T-helper 17 cell (primary cell): ENCODE measurements at regions not wholly inside any gene's neighbourhood (a gene's known extent, or its start where the extent isn't known, plus 50 kb on each side); places are given as distances from the start of the nearest gene placed in this dataset.

ENCODE experiments used
- ATAC-seq: fragments of 150-1000 bp; cut with Tn5 transposase; 2 replicates; pipeline ENCODE4 v1.10.0; 2021; ENCODE audit warnings: mild to moderate bottlenecking, moderate library complexity
- DNase-seq, 3 donors: peaks; one replicate each; pipeline versions ENCODE4 v3.0.0 to v3.0.0-alpha.2; 2020 to 2021
- H3K9me3 ChIP-seq: one replicate; pipeline ENCODE4 v1.7.0; 2013; ENCODE audit warnings: low read length, mild to moderate bottlenecking; ENCODE audit not compliant: control insufficient read depth, poor library complexity, severe bottlenecking
- H3K27ac Mint-ChIP-seq: one replicate; pipeline ENCODE4 v1.8.0; 2022; ENCODE audit warnings: mild to moderate bottlenecking, moderate library complexity, mixed read lengths
- H3K27me3 Mint-ChIP-seq: one replicate; pipeline ENCODE4 v1.8.0; 2022; ENCODE audit warnings: mixed read lengths
- H3K36me3 Mint-ChIP-seq: one replicate; pipeline ENCODE4 v1.8.0; 2022; ENCODE audit warnings: low read depth, mixed read lengths
- H3K4me1 Mint-ChIP-seq: one replicate; pipeline ENCODE4 v1.8.0; 2022; ENCODE audit warnings: mild to moderate bottlenecking, mixed read lengths
- H3K4me3 Mint-ChIP-seq: one replicate; pipeline ENCODE4 v1.8.0; 2022; ENCODE audit warnings: mild to moderate bottlenecking, moderate library complexity, mixed read lengths

GRCh38 chr9:108088916-108089315, 599.3 kb upstream of the KLF4 start:
- H3K9me3 ChIP-seq = no peaks in the 10 kb centered on the region
- Mint-ChIP-seq H3K27me3 (no peaks in the 10 kb centered on the region), H3K4me1 (no peaks in the 10 kb centered on the region), H3K27ac (no peak overlapping the region), H3K36me3 (no peaks in the 10 kb centered on the region), H3K4me3 (no peak overlapping the region)
- no peak for DNase-seq
- no peak for ATAC-seq

GRCh38 chr9:108087781-108088180, 598.2 kb upstream of the KLF4 start:
- no peaks in the 10 kb centered on the region for H3K36me3 Mint-ChIP-seq
- DNase-seq = no peak
- H3K27me3 Mint-ChIP-seq = no peaks in the 10 kb centered on the region
- H3K27ac Mint-ChIP-seq = no peak overlapping the region
- no peak overlapping the region for H3K4me3 Mint-ChIP-seq
- ATAC-seq = no peak
- H3K9me3 ChIP-seq = no peaks in the 10 kb centered on the region
- H3K4me1 Mint-ChIP-seq = no peaks in the 10 kb centered on the region

- ATAC-seq = no peak
- Mint-ChIP-seq H3K4me3 (no peak overlapping the region), H3K27ac (no peak overlapping the region), H3K36me3 (no peaks in the 10 kb centered on the region), H3K4me1 (no peaks in the 10 kb centered on the region), H3K27me3 (no peaks in the 10 kb centered on the region)
- DNase-seq = no peak
- H3K9me3 ChIP-seq = no peaks in the 10 kb centered on the region
Observed at GRCh38 chr9:108086624-108087023, 597.1 kb upstream of the KLF4 start.

GRCh38 chr9:108085294-108085693, 595.7 kb upstream of the KLF4 start:
- no peaks in the 10 kb centered on the region for H3K36me3 Mint-ChIP-seq
- H3K4me1 Mint-ChIP-seq = no peaks in the 10 kb centered on the region
- no peak for DNase-seq
- no peaks in the 10 kb centered on the region for H3K27me3 Mint-ChIP-seq
- no peak overlapping the region for H3K27ac Mint-ChIP-seq
- no peak overlapping the region for H3K4me3 Mint-ChIP-seq
- no peak for ATAC-seq
- H3K9me3 ChIP-seq = no peaks in the 10 kb centered on the region

GRCh38 chr9:108083796-108084352, 594.3 kb upstream of the KLF4 start:
- ATAC-seq (no peak), DNase-seq (no peak)
- Mint-ChIP-seq H3K4me1 (no peaks in the 10 kb centered on the region), H3K27me3 (no peaks in the 10 kb centered on the region), H3K4me3 (no peak overlapping the region), H3K36me3 (no peaks in the 10 kb centered on the region), H3K27ac (no peak overlapping the region)
- H3K9me3 ChIP-seq = no peaks in the 10 kb centered on the region

- H3K27ac Mint-ChIP-seq = no peak overlapping the region
- DNase-seq (no peak), ATAC-seq (no peak)
- no peak overlapping the region for H3K4me3 Mint-ChIP-seq
- H3K36me3 Mint-ChIP-seq = no peaks in the 10 kb centered on the region
- no peaks in the 10 kb centered on the region for H3K27me3 Mint-ChIP-seq
- no peaks in the 10 kb centered on the region for H3K4me1 Mint-ChIP-seq
- H3K9me3 ChIP-seq = no peaks in the 10 kb centered on the region
Observed at GRCh38 chr9:108083160-108083750, 593.7 kb upstream of the KLF4 start.

GRCh38 chr9:108081112-108081511, 591.5 kb upstream of the KLF4 start:
- ATAC-seq (no peak), DNase-seq (no peak)
- Mint-ChIP-seq H3K4me1 (no peaks in the 10 kb centered on the region), H3K4me3 (no peak overlapping the region), H3K27ac (no peak overlapping the region), H3K36me3 (no peaks in the 10 kb centered on the region), H3K27me3 (no peaks in the 10 kb centered on the region)
- H3K9me3 ChIP-seq = no peaks in the 10 kb centered on the region

- Mint-ChIP-seq H3K4me3 (no peak overlapping the region), H3K27ac (no peak overlapping the region), H3K4me1 (no peaks in the 10 kb centered on the region), H3K36me3 (no peaks in the 10 kb centered on the region), H3K27me3 (no peaks in the 10 kb centered on the region)
- no peak for ATAC-seq
- no peak for DNase-seq
- no peaks in the 10 kb centered on the region for H3K9me3 ChIP-seq
Observed at GRCh38 chr9:108080285-108080684, 590.7 kb upstream of the KLF4 start.

- no peak for ATAC-seq
- DNase-seq = no peak
- H3K9me3 ChIP-seq = no peaks in the 10 kb centered on the region
- Mint-ChIP-seq H3K27ac (no peak overlapping the region), H3K4me1 (no peaks in the 10 kb centered on the region), H3K27me3 (no peaks in the 10 kb centered on the region), H3K36me3 (no peaks in the 10 kb centered on the region), H3K4me3 (no peak overlapping the region)
Observed at GRCh38 chr9:108078811-108079210, 589.2 kb upstream of the KLF4 start.

GRCh38 chr9:108078375-108078774, 588.8 kb upstream of the KLF4 start:
- H3K27ac Mint-ChIP-seq = no peak overlapping the region
- no peaks in the 10 kb centered on the region for H3K4me1 Mint-ChIP-seq
- DNase-seq (no peak), ATAC-seq (no peak)
- no peak overlapping the region for H3K4me3 Mint-ChIP-seq
- no peaks in the 10 kb centered on the region for H3K9me3 ChIP-seq
- no peaks in the 10 kb centered on the region for H3K27me3 Mint-ChIP-seq
- no peaks in the 10 kb centered on the region for H3K36me3 Mint-ChIP-seq

- no peak for DNase-seq
- Mint-ChIP-seq H3K27ac (no peak overlapping the region), H3K4me1 (no peaks in the 10 kb centered on the region), H3K36me3 (no peaks in the 10 kb centered on the region), H3K4me3 (no peak overlapping the region), H3K27me3 (no peaks in the 10 kb centered on the region)
- ATAC-seq = no peak
- H3K9me3 ChIP-seq = no peaks in the 10 kb centered on the region
Observed at GRCh38 chr9:108077556-108077955, 588.0 kb upstream of the KLF4 start.

- Mint-ChIP-seq H3K27me3 (no peaks in the 10 kb centered on the region), H3K4me1 (no peaks in the 10 kb centered on the region), H3K36me3 (no peaks in the 10 kb centered on the region), H3K4me3 (no peak overlapping the region), H3K27ac (no peak overlapping the region)
- no peaks in the 10 kb centered on the region for H3K9me3 ChIP-seq
- ATAC-seq = no peak
- DNase-seq = no peak
Observed at GRCh38 chr9:108074900-108075299, 585.3 kb upstream of the KLF4 start.

- H3K9me3 ChIP-seq = no peaks in the 10 kb centered on the region
- H3K4me3 Mint-ChIP-seq = no peak overlapping the region
- no peak overlapping the region for H3K27ac Mint-ChIP-seq
- ATAC-seq (no peak), DNase-seq (no peak)
- no peaks in the 10 kb centered on the region for H3K36me3 Mint-ChIP-seq
- H3K4me1 Mint-ChIP-seq = no peaks in the 10 kb centered on the region
- no peaks in the 10 kb centered on the region for H3K27me3 Mint-ChIP-seq
Observed at GRCh38 chr9:108073823-108074222, 584.3 kb upstream of the KLF4 start.

- Mint-ChIP-seq H3K4me3 (no peak overlapping the region), H3K27me3 (no peaks in the 10 kb centered on the region), H3K4me1 (no peaks in the 10 kb centered on the region), H3K27ac (no peak overlapping the region), H3K36me3 (no peaks in the 10 kb centered on the region)
- H3K9me3 ChIP-seq = no peaks in the 10 kb centered on the region
- ATAC-seq (no peak), DNase-seq (no peak)
Observed at GRCh38 chr9:108072740-108073139, 583.2 kb upstream of the KLF4 start.
